Central memory CD8-positive, alpha-beta T cell (primary cell): ENCODE measurements at regions not wholly inside any gene's neighbourhood (a gene's known extent, or its start where the extent isn't known, plus 50 kb on each side); places are given as distances from the start of the nearest gene placed in this dataset.
"Not testable (repeated sequence)": the region's sequence is repeated elsewhere in the genome, so short reads cannot be mapped to it uniquely, and the experiment has no call there.

Experiments used
- ATAC-seq: fragments of 150-1000 bp; cut with Tn5 transposase; replicated peaks from 2 replicates; pipeline ENCODE4 v1.10.0; 2022; ENCODE audit warnings: mild to moderate bottlenecking, moderate FRiP score, moderate number of reproducible peaks; ENCODE audit not compliant: poor library complexity, severe bottlenecking; ENCODE audit errors: extremely low read depth
- DNase-seq, 2 donors: peaks; one replicate each; pipeline ENCODE4 v3.0.0; 2021; ENCODE audit warnings: low spot score in 2 of 2
- H3K27ac Mint-ChIP-seq: one replicate; pipeline ENCODE4 v1.8.0; 2022; ENCODE audit warnings: low read depth, mild to moderate bottlenecking, moderate library complexity, mixed read lengths
- H3K27me3 Mint-ChIP-seq: one replicate; pipeline ENCODE4 v1.8.0; 2022; ENCODE audit warnings: mixed read lengths
- H3K36me3 Mint-ChIP-seq: one replicate; pipeline ENCODE4 v1.8.0; 2022; ENCODE audit warnings: mild to moderate bottlenecking, moderate library complexity, mixed read lengths; ENCODE audit not compliant: insufficient read depth
- H3K4me1 Mint-ChIP-seq: one replicate; pipeline ENCODE4 v1.8.0; 2022; ENCODE audit warnings: mixed read lengths
- H3K4me3 Mint-ChIP-seq: one replicate; pipeline ENCODE4 v1.8.0; 2022; ENCODE audit warnings: mild to moderate bottlenecking, moderate library complexity, mixed read lengths
- H3K9me3 Mint-ChIP-seq: one replicate; pipeline ENCODE4 v1.8.0; 2022; ENCODE audit warnings: mixed read lengths

GRCh38 chr12:115308918-115309317, 624.9 kb upstream of the TBX3 start:
- H3K27ac Mint-ChIP-seq, result no peak overlapping the region
- DNase-seq (no peak), ATAC-seq (no peak)
- H3K36me3 Mint-ChIP-seq, result no peaks in the 10 kb centered on the region
- H3K4me1 Mint-ChIP-seq, result no peaks in the 10 kb centered on the region
- no peak overlapping the region for H3K4me3 Mint-ChIP-seq
- no peaks in the 10 kb centered on the region for H3K27me3 Mint-ChIP-seq
- peaks cover 6% of the 10 kb centered on the region for H3K9me3 Mint-ChIP-seq

GRCh38 chr12:115306380-115306779, 622.4 kb upstream of the TBX3 start:
- Mint-ChIP-seq H3K4me1 (no peaks in the 10 kb centered on the region), H3K27ac (no peak overlapping the region), H3K36me3 (no peaks in the 10 kb centered on the region), H3K4me3 (no peak overlapping the region), H3K9me3 (peaks cover 9% of the 10 kb centered on the region), H3K27me3 (no peaks in the 10 kb centered on the region)
- DNase-seq, result no peak
- ATAC-seq, result no peak

GRCh38 chr12:115305867-115306266, 621.9 kb upstream of the TBX3 start:
- Mint-ChIP-seq H3K4me1 (no peaks in the 10 kb centered on the region), H3K27ac (no peak overlapping the region), H3K9me3 (peaks cover 7% of the 10 kb centered on the region), H3K27me3 (no peaks in the 10 kb centered on the region), H3K36me3 (no peaks in the 10 kb centered on the region), H3K4me3 (no peak overlapping the region)
- DNase-seq (no peak), ATAC-seq (no peak)

- H3K27me3 Mint-ChIP-seq, result no peaks in the 10 kb centered on the region
- no peaks in the 10 kb centered on the region for H3K36me3 Mint-ChIP-seq
- ATAC-seq (no peak), DNase-seq (no peak)
- no peak overlapping the region for H3K4me3 Mint-ChIP-seq
- peaks cover 5% of the 10 kb centered on the region for H3K9me3 Mint-ChIP-seq
- no peak overlapping the region for H3K27ac Mint-ChIP-seq
- no peaks in the 10 kb centered on the region for H3K4me1 Mint-ChIP-seq
These were observed 621.3 kb upstream of the TBX3 start for GRCh38 chr12:115305275-115305674.

- H3K4me3 Mint-ChIP-seq, result no peak overlapping the region
- ATAC-seq, result no peak
- H3K4me1 Mint-ChIP-seq, result no peaks in the 10 kb centered on the region
- H3K27me3 Mint-ChIP-seq, result no peaks in the 10 kb centered on the region
- H3K27ac Mint-ChIP-seq, result no peak overlapping the region
- peaks cover 5% of the 10 kb centered on the region for H3K9me3 Mint-ChIP-seq
- DNase-seq, result no peak
- H3K36me3 Mint-ChIP-seq, result no peaks in the 10 kb centered on the region
These were observed 619.8 kb upstream of the TBX3 start for GRCh38 chr12:115303723-115304309.

- H3K4me3 Mint-ChIP-seq, result no peak overlapping the region
- H3K9me3 Mint-ChIP-seq, result peaks cover 20% of the 10 kb centered on the region
- peaks cover 3% of the 10 kb centered on the region for H3K36me3 Mint-ChIP-seq
- no peak overlapping the region for H3K27ac Mint-ChIP-seq
- ATAC-seq (no peak), DNase-seq (no peak)
- H3K27me3 Mint-ChIP-seq, result no peaks in the 10 kb centered on the region
- H3K4me1 Mint-ChIP-seq, result no peaks in the 10 kb centered on the region
These were observed 613.5 kb upstream of the TBX3 start for GRCh38 chr12:115297445-115297844.

GRCh38 chr12:115296613-115297198, 612.7 kb upstream of the TBX3 start:
- Mint-ChIP-seq H3K27me3 (no peaks in the 10 kb centered on the region), H3K4me3 (no peak overlapping the region), H3K27ac (no peak overlapping the region), H3K36me3 (peaks cover 3% of the 10 kb centered on the region), H3K4me1 (no peaks in the 10 kb centered on the region), H3K9me3 (peaks cover 20% of the 10 kb centered on the region)
- ATAC-seq (no peak), DNase-seq (no peak)

GRCh38 chr12:115295886-115296285, 611.9 kb upstream of the TBX3 start:
- DNase-seq, result no peak
- Mint-ChIP-seq H3K27ac (no peak overlapping the region), H3K4me1 (no peaks in the 10 kb centered on the region), H3K27me3 (no peaks in the 10 kb centered on the region), H3K4me3 (no peak overlapping the region), H3K36me3 (peaks cover 3% of the 10 kb centered on the region), H3K9me3 (peaks cover 20% of the 10 kb centered on the region)
- ATAC-seq, result no peak

GRCh38 chr12:115294453-115295133, 610.6 kb upstream of the TBX3 start:
- H3K4me3 Mint-ChIP-seq, result no peak overlapping the region
- DNase-seq (no peak), ATAC-seq (no peak)
- H3K9me3 Mint-ChIP-seq, result peaks cover 20% of the 10 kb centered on the region
- H3K4me1 Mint-ChIP-seq, result no peaks in the 10 kb centered on the region
- H3K36me3 Mint-ChIP-seq, result peaks cover 3% of the 10 kb centered on the region
- no peak overlapping the region for H3K27ac Mint-ChIP-seq
- H3K27me3 Mint-ChIP-seq, result no peaks in the 10 kb centered on the region

GRCh38 chr12:115285429-115285828, 601.5 kb upstream of the TBX3 start:
- not testable (repeated sequence) for ATAC-seq, H3K9me3 Mint-ChIP-seq, H3K27ac Mint-ChIP-seq, DNase-seq, H3K36me3 Mint-ChIP-seq, H3K4me1 Mint-ChIP-seq, H3K27me3 Mint-ChIP-seq, H3K4me3 Mint-ChIP-seq

- Mint-ChIP-seq H3K4me1 (no peaks in the 10 kb centered on the region), H3K9me3 (peaks cover 15% of the 10 kb centered on the region), H3K4me3 (no peak overlapping the region), H3K36me3 (no peaks in the 10 kb centered on the region), H3K27ac (no peak overlapping the region), H3K27me3 (no peaks in the 10 kb centered on the region)
- ATAC-seq, result no peak
- no peak for DNase-seq
These were observed 589.5 kb upstream of the TBX3 start for GRCh38 chr12:115273456-115273855.

GRCh38 chr12:115268451-115268850, 584.5 kb upstream of the TBX3 start:
- H3K9me3 Mint-ChIP-seq, result peaks cover 14% of the 10 kb centered on the region
- no peaks in the 10 kb centered on the region for H3K36me3 Mint-ChIP-seq
- DNase-seq (no peak), ATAC-seq (no peak)
- no peak overlapping the region for H3K27ac Mint-ChIP-seq
- H3K27me3 Mint-ChIP-seq, result no peaks in the 10 kb centered on the region
- no peaks in the 10 kb centered on the region for H3K4me1 Mint-ChIP-seq
- no peak overlapping the region for H3K4me3 Mint-ChIP-seq

- H3K4me3 Mint-ChIP-seq, result no peak overlapping the region
- no peak for DNase-seq
- H3K36me3 Mint-ChIP-seq, result no peaks in the 10 kb centered on the region
- no peak for ATAC-seq
- peaks cover 14% of the 10 kb centered on the region for H3K9me3 Mint-ChIP-seq
- H3K4me1 Mint-ChIP-seq, result no peaks in the 10 kb centered on the region
- no peak overlapping the region for H3K27ac Mint-ChIP-seq
- no peaks in the 10 kb centered on the region for H3K27me3 Mint-ChIP-seq
These were observed 583.9 kb upstream of the TBX3 start for GRCh38 chr12:115267891-115268290.
